ENCODE measurements at regions not wholly inside any gene's neighbourhood (a gene's known extent, or its start where the extent isn't known, plus 50 kb on each side); places are given as distances from the start of the nearest gene placed in this dataset.

DNA sequence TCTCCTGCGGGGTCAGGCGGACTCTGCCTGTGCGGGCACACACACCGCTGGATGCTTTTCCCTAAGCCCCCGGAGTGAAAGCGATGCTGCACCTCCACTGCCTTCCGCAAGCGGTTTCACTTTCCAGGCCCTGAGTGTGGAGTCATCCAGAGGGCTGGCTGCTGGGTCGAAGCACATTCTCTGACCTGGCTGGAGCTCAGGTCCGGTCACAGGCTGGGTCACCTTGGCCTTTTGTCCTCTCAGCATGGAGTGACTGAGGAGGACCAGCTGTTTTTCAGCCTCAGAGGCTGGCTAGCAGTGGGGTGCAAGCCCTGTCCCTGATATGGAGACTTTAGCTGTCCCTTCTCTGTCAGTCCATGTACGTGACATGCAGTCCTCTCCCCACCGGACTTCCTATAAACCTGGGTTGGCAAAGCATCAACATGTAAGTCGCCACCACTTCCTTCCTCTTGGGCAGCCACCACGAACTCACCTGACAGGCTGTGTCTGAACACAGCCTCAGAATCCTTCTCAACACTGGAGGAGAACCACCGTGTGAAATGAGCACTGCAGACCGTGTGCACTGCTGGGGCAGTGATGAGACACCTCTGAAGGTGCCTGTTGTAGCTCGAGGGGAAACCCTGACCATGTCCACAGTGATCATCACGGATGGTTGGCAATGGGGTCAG, 51.3 kb downstream of the GADD45G start:
- DNase-seq = no peak
- TF ChIP-seq CTCF (IDR thresholded peaks at IDR 0.05) = no peak
- 81% methylated on average over 18 of the region's 18 CpGs for WGBS, 2 donors

DNA sequence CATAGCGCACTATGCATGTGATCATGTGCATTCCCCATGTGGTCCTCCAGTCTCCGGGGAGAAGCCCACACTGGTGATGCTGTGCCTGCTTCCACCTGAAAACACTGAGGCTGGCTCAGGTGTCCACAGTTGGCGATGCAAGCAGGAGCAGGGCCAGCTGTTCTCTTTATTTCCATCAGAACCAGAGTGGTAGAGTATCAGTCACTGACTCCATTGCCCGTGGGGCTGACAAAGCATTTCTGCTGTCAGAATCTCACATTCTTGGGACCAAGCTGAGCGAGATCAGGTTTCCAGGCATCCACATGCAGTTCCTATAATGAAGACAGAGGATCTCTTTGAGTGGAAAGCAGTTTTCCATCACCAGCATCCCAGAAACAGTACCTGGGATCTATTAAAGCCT, 52.5 kb downstream of the GADD45G start:
- Histone ChIP-seq H3K36me3 (no peaks in the 10 kb centered on the region), H3K27ac (no peak overlapping the region), H3K4me1 (peaks cover 2 to 57% (median 17%) of the 10 kb centered on the region in 9 donors), H3K9me3 (no peaks in the 10 kb centered on the region), H3K4me3 (no peak overlapping the region), H3K27me3 (no peaks in the 10 kb centered on the region)
- no peak for DNase-seq
- no peak for TF ChIP-seq CTCF (IDR thresholded peaks at IDR 0.05)
- intact Hi-C loops (cut with DNase I) = no loop called here
- 94% methylated on average over 5 of the region's 5 CpGs for WGBS, 2 donors
- no peak for ATAC-seq

More for the DNA sequence above, 51.3 kb downstream of the GADD45G start:
- ATAC-seq = peak in 5 of 8 donors; percentile 7 to 40 (median 24)
- Histone ChIP-seq H3K4me3 (no peak overlapping the region), H3K36me3 (no peaks in the 10 kb centered on the region), H3K9me3 (no peaks in the 10 kb centered on the region), H3K4me1 (peaks cover 0 to 46% (median 9%) of the 10 kb centered on the region in 9 donors), H3K27me3 (no peaks in the 10 kb centered on the region), H3K27ac (peak overlapping the region in 1 of 10 donors; percentile 55)
- intact Hi-C loops (cut with DNase I) = no loop called here

- Histone ChIP-seq H3K27me3 (no peaks in the 10 kb centered on the region), H3K27ac (no peak overlapping the region), H3K4me1 (peaks cover 4 to 62% (median 22%) of the 10 kb centered on the region in 9 donors), H3K9me3 (no peaks in the 10 kb centered on the region), H3K4me3 (no peak overlapping the region), H3K36me3 (no peaks in the 10 kb centered on the region)
- 88 to 89% methylated on average over 4 of the region's 4 CpGs for WGBS, 2 donors
- intact Hi-C loops (cut with DNase I) = no loop called here
- DNase-seq (no peak), ATAC-seq (no peak)
- TF ChIP-seq CTCF (IDR thresholded peaks at IDR 0.05) = no peak
These were observed 53.0 kb downstream of the GADD45G start for GRCh38 chr9:89657765-89658164.

DNA sequence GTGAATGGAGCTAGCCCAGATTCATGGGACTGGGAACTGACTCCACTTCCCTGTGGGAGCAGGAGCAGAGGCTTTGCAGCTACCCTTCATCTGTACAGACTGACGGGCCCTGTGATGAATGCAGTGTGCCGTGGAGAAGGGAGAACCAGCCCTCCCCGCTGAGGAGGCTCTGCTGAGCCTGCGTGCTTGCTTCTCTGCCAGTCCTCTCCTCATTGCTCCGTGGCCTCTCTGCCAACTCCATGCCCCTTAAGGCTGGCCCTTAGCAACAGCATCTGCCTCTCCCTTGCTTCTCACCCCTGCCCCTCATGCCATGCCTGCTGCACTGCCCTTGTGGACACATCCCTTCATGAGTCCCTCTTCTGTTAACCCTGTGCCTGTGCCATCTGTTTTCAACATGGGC, 53.6 kb downstream of the GADD45G start:
- no peak overlapping the region for H3K27ac ChIP-seq
- ATAC-seq = no peak
- intact Hi-C loops (cut with DNase I) = no loop called here
- no peaks in the 10 kb centered on the region for H3K27me3 ChIP-seq
- H3K36me3 ChIP-seq = no peaks in the 10 kb centered on the region
- DNase-seq = no peak
- TF ChIP-seq CTCF (IDR thresholded peaks at IDR 0.05) = no peak
- H3K9me3 ChIP-seq = no peaks in the 10 kb centered on the region
- H3K4me1 ChIP-seq = peaks cover 4 to 68% (median 22%) of the 10 kb centered on the region in 9 donors
- WGBS, 2 donors = 87 to 88% methylated on average over 5 of the region's 5 CpGs
- H3K4me3 ChIP-seq = no peak overlapping the region
